Loucy (cell line): ENCODE measurements at regions not wholly inside any gene's neighbourhood (a gene's known extent, or its start where the extent isn't known, plus 50 kb on each side); places are given as distances from the start of the nearest gene placed in this dataset.

Experiments used
- EZH2phosphoT487 ChIP-seq: fragments of 200-600 bp; IDR thresholded peaks from 2 replicates; pipeline ENCODE4 v1.6.1; 2018; ENCODE audit warnings: antibody characterized with exemption, mild to moderate bottlenecking, moderate library complexity, borderline replicate concordance
- TF ChIP-seq, protein P1 (sequence below): fragments of 200-600 bp; sonication (generic); conservative IDR thresholded peaks from 2 replicates; pipeline ENCODE4 v1.5.1; 2014; ENCODE audit warnings: mild to moderate bottlenecking, antibody characterized with exemption, low read length

DNA sequence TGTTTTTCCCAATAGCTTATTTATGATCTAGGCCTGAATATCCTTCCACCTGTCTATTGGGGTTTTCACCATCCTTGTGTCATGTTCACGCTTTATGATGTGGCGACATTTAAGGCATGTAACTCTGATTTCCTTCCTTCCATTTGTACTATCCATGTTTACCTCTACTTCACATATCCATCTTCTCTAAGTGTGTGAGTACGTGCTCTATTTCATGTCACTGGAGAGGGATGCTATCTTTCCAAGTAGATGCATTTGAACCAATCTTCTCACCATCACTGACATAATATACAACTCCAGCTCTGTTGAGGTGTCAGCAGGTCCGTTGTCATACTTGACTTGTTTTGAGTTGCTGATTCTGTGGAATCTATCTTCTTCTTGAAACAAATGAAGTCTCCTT is 283.2 kb downstream of the PTBP2 start:
- TF ChIP-seq, protein P1, sequence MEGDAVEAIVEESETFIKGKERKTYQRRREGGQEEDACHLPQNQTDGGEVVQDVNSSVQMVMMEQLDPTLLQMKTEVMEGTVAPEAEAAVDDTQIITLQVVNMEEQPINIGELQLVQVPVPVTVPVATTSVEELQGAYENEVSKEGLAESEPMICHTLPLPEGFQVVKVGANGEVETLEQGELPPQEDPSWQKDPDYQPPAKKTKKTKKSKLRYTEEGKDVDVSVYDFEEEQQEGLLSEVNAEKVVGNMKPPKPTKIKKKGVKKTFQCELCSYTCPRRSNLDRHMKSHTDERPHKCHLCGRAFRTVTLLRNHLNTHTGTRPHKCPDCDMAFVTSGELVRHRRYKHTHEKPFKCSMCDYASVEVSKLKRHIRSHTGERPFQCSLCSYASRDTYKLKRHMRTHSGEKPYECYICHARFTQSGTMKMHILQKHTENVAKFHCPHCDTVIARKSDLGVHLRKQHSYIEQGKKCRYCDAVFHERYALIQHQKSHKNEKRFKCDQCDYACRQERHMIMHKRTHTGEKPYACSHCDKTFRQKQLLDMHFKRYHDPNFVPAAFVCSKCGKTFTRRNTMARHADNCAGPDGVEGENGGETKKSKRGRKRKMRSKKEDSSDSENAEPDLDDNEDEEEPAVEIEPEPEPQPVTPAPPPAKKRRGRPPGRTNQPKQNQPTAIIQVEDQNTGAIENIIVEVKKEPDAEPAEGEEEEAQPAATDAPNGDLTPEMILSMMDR, result no peak
- TF ChIP-seq EZH2phosphoT487, result no peak
